Heart right ventricle (tissue), 16 donors: ENCODE measurements at regions not wholly inside any gene's neighbourhood (a gene's known extent, or its start where the extent isn't known, plus 50 kb on each side); places are given as distances from the start of the nearest gene placed in this dataset.

ENCODE experiments used
- ATAC-seq, 8 donors: fragments of 200-7000 bp; cut with Tn5 transposase; one replicate each; pipeline ENCODE4 v1.9.1; 2020; ENCODE audit warnings: mild to moderate bottlenecking in 8 of 8, moderate library complexity in 8 of 8, moderate number of reproducible peaks in 1 of 8
- DNase-seq, 2 donors: peaks; one replicate each; pipeline ENCODE4 v3.0.0-alpha.2; 2020
- H3K27ac ChIP-seq, 10 donors: fragments of 200-600 bp; sonication (generic) in 2 of 10; one replicate each; pipeline versions ENCODE4 v1.5.0 to v1.8.0; 2020 to 2022; ENCODE audit warnings: mild to moderate bottlenecking in 3 of 10
- H3K27me3 ChIP-seq, 7 donors: fragments of 200-600 bp; one replicate each; pipeline ENCODE4 v1.8.0; 2021 to 2022; ENCODE audit warnings: mild to moderate bottlenecking in 2 of 7
- H3K36me3 ChIP-seq, 9 donors: fragments of 200-600 bp; sonication (generic) in 1 of 9; one replicate each; pipeline versions ENCODE4 v1.5.0 to v1.8.0; 2020 to 2022; ENCODE audit warnings: mild to moderate bottlenecking in 2 of 9
- H3K4me1 ChIP-seq, 9 donors: fragments of 200-600 bp; sonication (generic) in 1 of 9; one replicate each; pipeline versions ENCODE4 v1.5.0 to v1.8.0; 2020 to 2022; ENCODE audit warnings: mild to moderate bottlenecking in 4 of 9
- H3K4me3 ChIP-seq, 10 donors: fragments of 200-600 bp; sonication (generic) in 2 of 10; one replicate each; pipeline versions ENCODE4 v1.5.0 to v1.8.0; 2020 to 2022; ENCODE audit warnings: mild to moderate bottlenecking in 7 of 10, moderate library complexity in 2 of 10
- H3K9me3 ChIP-seq, 11 donors: fragments of 200-600 bp in 10 of 11; sonication (generic) in 2 of 11; one replicate each; pipeline versions ENCODE4 v1.5.0 to v1.8.0; 2013 to 2022; ENCODE audit warnings: mild to moderate bottlenecking in 2 of 11, control low read depth in 1 of 11, moderate library complexity in 1 of 11
- WGBS, 2 donors: extraction: QIAGEN DNeasy Blood & Tissue Kit; methylation state at CpG; one replicate each; pipeline ENCODE4 v1.1.7; 2013; ENCODE audit warnings: inconsistent platforms in 1 of 2; 5-methylcytosine and 5-hydroxymethylcytosine counted together
- intact Hi-C, 10 donors: fragments of 100-400 bp; cut with DNase I; formaldehyde crosslinking; loops; one replicate each; pipeline versions ENCODE4 v1.11.1 to v1.14.2; 2022
- TF ChIP-seq, protein P1 (sequence below), 9 donors: fragments of 200-600 bp; sonication (generic) in 2 of 9; IDR thresholded peaks; one replicate each; pipeline versions ENCODE4 v1.5.0 to v1.8.0; 2021 to 2022; ENCODE audit warnings: antibody characterized with exemption in 9 of 9, mild to moderate bottlenecking in 5 of 9, moderate library complexity in 1 of 9
- donor health status: Arrhythmogenic right ventricular cardiomyopathy.
- donor health status: ischemic (EF 13 %, LVEDD 7.1; RV severe dilation, severe dysfunction).
- donor health status: healthy with polysubstance abuse.
- donor health status: DM: no; HTN: yes; CAD: no.
- donor health status: DM: no; HTN: no; CAD: no.
- donor health status: ischemic (EF 25% LVEDD 6.9; RV normal size, moderate dysfunction).
- donor health status: ischemic (EF 25% LVEDD 5.7; RV mildly dilated, moderate dysfunction).
- donor health status: healthy.
- donor health status: DM: yes; HTN: yes; CAD: no.
- donor health status: Ischemic cardiomyopathy.
- donor health status: ischemic (EF 35%, LVEDD 5.7; RV mildly dilated, moderate dysfunction).
- donor health status: nonischemic (EF 11% LVEDD 7.7; RV severe dilation, severe dysfunction).
- donor health status: DM: yes; HTN: yes; CAD: no.
- donor health status: PGD.
- donor health status: ischemic (EF 29% LVEDD 5.4; RV normal size, mild dysfunction).
- donor health status: nonischemic (EF 23%, LVEDD 6.1; RV moderate dilation, normal function).

DNA sequence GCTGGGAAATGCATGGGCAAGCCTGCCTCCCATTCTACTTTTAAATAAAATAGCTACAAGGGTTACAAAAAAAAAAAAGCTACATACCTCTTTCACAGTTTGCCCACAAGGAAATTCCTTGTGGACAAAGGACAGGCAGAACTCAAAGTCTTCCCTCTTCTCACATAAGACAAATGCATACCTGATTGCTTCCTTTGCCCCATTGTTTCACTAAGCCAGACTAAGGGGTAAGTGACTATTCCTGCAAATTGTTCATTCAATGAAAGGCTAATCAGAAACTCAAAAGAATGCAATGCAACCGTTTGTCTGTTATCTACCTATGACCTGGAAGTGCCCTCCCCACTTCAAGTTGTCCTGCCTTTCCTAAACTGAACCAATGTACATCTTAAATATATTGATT lies 780.6 kb downstream of the FAM133A start:
- Histone ChIP-seq H3K27ac (no peak overlapping the region), H3K4me3 (no peak overlapping the region), H3K4me1 (no peaks in the 10 kb centered on the region), H3K27me3 (peaks cover 0 to 7% (median 0%) of the 10 kb centered on the region in 7 donors), H3K36me3 (no peaks in the 10 kb centered on the region), H3K9me3 (peaks cover 0 to 9% (median 0%) of the 10 kb centered on the region in 11 donors)
- DNase-seq (no peak), ATAC-seq (no peak)
- WGBS, 2 donors = 3 to 9% methylated on average over 1 of the region's 1 CpG
- TF ChIP-seq, protein P1, sequence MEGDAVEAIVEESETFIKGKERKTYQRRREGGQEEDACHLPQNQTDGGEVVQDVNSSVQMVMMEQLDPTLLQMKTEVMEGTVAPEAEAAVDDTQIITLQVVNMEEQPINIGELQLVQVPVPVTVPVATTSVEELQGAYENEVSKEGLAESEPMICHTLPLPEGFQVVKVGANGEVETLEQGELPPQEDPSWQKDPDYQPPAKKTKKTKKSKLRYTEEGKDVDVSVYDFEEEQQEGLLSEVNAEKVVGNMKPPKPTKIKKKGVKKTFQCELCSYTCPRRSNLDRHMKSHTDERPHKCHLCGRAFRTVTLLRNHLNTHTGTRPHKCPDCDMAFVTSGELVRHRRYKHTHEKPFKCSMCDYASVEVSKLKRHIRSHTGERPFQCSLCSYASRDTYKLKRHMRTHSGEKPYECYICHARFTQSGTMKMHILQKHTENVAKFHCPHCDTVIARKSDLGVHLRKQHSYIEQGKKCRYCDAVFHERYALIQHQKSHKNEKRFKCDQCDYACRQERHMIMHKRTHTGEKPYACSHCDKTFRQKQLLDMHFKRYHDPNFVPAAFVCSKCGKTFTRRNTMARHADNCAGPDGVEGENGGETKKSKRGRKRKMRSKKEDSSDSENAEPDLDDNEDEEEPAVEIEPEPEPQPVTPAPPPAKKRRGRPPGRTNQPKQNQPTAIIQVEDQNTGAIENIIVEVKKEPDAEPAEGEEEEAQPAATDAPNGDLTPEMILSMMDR (IDR thresholded peaks at IDR 0.05) = no peak
- intact Hi-C loops = no loop called here

DNA sequence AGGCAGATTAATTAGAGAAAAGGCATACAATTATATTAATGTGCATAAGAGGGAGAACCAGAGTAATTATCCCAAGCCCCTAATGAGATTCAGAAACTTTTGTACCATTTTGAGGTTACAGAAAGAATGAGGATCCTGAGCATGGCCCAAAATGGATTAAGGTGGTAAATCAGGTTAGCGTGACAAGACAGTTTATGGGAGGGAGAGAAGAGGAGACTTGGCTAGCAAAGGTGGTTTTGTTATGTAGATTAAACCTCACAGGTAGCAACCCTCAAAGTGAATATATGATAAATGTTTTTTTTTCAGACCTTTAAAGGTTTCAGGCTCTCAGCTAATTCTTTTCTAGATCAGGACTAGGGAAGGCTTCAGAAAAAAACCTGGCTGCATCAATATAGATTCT lies 781.8 kb downstream of the FAM133A start:
- ATAC-seq (no peak), DNase-seq (no peak)
- H3K27ac ChIP-seq = no peak overlapping the region
- TF ChIP-seq, protein P1 (IDR thresholded peaks at IDR 0.05) = no peak
- H3K4me1 ChIP-seq = no peaks in the 10 kb centered on the region
- no peaks in the 10 kb centered on the region for H3K36me3 ChIP-seq
- peaks cover 0 to 17% (median 0%) of the 10 kb centered on the region in 7 donors for H3K27me3 ChIP-seq
- H3K9me3 ChIP-seq = no peaks in the 10 kb centered on the region
- WGBS, 2 donors = 83 to 92% methylated on average over 1 of the region's 1 CpG
- no peak overlapping the region for H3K4me3 ChIP-seq
- intact Hi-C loops = no loop called here

DNA sequence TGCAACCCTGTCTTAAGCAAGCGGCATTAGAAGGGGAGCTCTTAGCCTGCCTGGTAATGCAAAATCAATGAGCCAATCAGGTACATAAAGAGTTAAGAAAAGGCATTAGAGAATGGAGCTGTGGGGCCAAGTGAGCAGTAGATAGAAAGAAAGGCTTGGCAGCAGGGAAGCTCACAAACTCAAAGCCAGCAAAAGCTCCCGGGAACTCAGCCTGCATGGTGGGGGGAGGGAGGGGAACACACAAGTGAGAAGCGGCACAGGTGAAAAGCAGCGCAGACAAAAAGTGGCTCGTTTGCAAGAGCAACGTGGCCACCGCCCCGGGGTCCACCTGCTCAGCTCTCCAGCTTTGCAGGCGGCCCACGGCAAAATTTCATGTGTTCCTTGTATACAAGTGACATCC lies 818.5 kb downstream of the FAM133A start:
- H3K4me1 ChIP-seq = no peaks in the 10 kb centered on the region
- no peaks in the 10 kb centered on the region for H3K36me3 ChIP-seq
- TF ChIP-seq, protein P1 (IDR thresholded peaks at IDR 0.05) = no peak
- no peak overlapping the region for H3K27ac ChIP-seq
- DNase-seq = no peak
- H3K4me3 ChIP-seq = no peak overlapping the region
- peaks cover 0 to 10% (median 0%) of the 10 kb centered on the region in 11 donors for H3K9me3 ChIP-seq
- intact Hi-C loops = no loop called here
- no peak for ATAC-seq
- 35 to 47% methylated on average over 10 of the region's 10 CpGs for WGBS, 2 donors
- H3K27me3 ChIP-seq = no peaks in the 10 kb centered on the region

- TF ChIP-seq, protein P1 (IDR thresholded peaks at IDR 0.05) = no peak
- peaks cover 0 to 8% (median 0%) of the 10 kb centered on the region in 11 donors for H3K9me3 ChIP-seq
- intact Hi-C loops = no loop called here
- DNase-seq (no peak), ATAC-seq (no peak)
- H3K4me1 ChIP-seq = no peaks in the 10 kb centered on the region
- H3K27me3 ChIP-seq = no peaks in the 10 kb centered on the region
- H3K4me3 ChIP-seq = no peak overlapping the region
- no peaks in the 10 kb centered on the region for H3K36me3 ChIP-seq
- 79 to 83% methylated on average over 6 of the region's 6 CpGs for WGBS, 2 donors
- no peak overlapping the region for H3K27ac ChIP-seq
These were observed 819.4 kb downstream of the FAM133A start for GRCh38 chrX:94493405-94493804.
